GM19238 (cell line): ENCODE measurements at regions not wholly inside any gene's neighbourhood (a gene's known extent, or its start where the extent isn't known, plus 50 kb on each side); places are given as distances from the start of the nearest gene placed in this dataset.
"Not testable (repeated sequence)": the region's sequence is repeated elsewhere in the genome, so short reads cannot be mapped to it uniquely, and the experiment has no call there.

ENCODE experiments used
- DNase-seq: peaks from one replicate; pipeline ENCODE4 v3.0.0; 2011; ENCODE audit warnings: low spot score; ENCODE audit not compliant: insufficient read length

DNA sequence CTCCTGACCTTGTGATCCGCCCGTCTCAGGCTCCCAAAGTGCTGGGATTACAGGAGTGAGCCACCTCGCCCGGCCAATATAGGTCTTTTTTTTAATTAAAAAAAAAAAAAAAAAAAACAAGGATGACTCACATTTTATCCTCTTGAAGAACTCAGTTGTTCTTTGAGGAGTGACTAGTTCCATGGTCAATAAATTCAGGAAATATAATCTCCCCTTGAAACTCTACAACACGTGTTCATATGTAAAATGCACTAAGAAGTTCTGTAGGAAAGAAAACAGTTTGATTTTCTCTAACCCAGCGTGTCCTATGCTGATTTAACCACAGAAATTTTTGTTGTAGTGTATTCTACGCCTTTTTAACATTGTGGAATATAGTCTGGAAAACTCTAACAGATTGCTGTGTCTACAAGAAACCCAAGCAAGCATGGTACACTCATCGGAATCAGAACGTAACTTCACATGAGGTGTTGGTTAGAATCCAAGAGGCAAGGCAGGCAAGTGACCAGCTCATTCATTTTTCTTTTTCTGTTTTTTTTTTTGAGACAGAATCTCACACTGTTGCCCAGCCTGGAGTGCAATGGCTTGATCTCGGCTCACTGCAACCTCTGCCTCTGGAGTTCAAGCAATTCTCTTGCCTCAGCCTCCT, 79.0 kb upstream of the ZNF217 start:
- DNase-seq = no peak

DNA sequence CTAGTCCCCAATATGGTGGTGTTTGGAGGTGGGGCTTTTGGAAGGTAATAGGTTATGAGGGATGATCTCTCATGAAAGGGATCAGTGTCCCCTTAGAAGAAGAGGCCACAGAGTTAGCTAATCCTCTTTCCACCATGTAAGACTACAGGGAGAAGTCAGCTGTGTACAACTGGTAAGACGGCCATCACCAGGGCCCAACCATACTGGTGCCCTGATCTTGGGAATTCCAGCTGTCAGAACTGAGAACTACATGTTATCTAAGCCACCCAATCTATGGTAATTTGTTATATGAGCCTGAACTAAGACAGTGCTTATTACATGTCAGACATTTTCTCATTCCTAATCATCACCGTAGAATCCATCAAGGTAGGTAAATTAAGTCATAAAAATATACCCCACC, 77.7 kb upstream of the ZNF217 start:
- no peak for DNase-seq

DNA sequence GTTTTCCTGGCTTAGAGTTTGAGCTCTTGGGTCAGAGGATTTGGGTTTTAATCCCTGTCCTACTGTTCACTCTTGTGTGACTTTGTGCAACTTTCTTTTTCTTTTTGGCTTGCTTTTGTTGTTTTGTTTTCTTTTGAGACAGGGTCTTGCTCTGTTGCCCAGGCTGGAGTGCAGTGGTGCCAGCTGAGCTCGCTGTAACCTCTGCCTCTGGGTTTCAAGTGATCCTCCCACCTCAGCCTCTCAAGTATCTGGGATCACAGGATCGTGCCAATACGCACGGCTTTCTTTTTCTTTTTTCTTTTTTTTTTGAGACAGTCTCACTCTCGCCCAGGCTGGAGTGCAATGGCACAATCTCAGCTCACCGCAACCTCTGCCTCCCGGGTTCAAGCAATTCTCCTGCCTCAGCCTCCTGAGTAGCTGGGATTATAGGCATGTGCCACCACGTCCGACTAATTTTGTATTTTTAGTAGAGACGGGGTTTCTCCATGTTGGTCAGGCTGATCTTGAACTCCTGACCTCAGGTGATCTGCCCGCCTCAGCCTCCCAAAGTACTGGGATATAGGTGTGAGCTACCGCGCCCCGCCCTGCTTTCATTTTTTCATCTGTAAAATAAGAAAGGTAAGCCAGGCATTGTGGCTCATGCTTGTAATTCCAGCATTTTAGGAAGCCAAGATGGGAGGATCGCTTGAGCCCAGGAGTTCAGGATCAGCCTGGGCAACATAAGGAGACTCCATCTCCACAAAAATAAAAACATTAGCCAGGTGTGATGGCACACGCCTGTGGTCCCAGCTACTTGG, 76.1 kb upstream of the ZNF217 start:
- DNase-seq = not testable (repeated sequence)

DNA sequence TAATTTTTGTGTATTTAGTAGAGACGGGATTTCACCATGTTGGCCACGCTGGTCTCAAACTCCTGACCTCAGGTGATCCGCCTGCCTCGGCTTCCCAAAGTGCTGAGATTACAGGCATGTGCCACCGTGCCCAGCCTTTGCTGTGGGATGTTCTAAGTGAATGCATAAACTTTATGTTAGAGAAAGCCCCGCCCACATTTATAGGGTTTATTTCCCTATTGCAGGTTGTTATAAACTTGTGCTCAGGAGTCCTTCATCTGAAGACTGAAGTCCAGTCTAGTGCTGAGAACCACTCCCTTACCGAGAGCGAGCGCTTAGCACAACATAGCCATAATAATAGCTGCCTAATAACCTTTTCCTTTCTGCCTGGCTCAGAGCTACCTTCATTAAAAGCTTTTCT, 75.4 kb upstream of the ZNF217 start:
- no peak for DNase-seq

DNA sequence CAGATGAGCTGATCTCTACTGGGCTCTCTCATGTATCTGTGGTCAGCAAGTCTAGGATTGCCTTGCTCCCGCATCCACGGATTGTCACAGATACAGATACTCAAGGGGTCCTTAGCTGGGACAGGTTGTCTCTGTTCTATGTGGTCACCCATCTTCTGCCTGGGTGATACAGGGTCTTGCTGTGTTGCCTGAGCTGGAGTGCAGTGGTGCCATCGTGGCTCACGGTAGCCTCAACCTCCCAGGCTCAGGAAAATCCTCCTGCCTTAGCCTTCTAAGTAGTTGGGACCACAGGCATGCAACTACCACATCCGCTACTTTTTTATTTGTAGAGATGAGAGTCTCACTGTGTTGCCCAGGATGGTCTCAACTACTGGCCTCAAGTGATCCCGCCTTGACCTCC, 72.5 kb upstream of the ZNF217 start:
- DNase-seq = no peak

DNA sequence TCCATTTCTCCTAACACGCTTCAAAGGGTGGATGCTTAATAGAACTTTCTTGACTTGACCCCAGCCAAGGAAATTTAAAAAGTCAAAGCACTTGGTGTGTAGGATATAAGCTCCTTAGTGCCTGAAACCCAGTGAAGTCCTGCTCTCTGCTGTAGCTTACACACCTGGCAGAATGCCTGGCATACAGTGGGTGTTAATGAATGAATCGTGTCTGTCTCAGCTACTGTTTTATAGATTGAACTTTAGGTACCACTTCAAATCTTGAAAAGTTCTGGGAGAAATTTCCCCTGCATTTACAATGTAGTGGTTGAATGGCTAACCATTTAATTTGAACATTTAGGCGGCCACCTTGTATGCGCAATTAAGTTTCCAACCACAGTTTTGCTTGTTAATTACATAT, 70.5 kb upstream of the ZNF217 start:
- DNase-seq = no peak

DNA sequence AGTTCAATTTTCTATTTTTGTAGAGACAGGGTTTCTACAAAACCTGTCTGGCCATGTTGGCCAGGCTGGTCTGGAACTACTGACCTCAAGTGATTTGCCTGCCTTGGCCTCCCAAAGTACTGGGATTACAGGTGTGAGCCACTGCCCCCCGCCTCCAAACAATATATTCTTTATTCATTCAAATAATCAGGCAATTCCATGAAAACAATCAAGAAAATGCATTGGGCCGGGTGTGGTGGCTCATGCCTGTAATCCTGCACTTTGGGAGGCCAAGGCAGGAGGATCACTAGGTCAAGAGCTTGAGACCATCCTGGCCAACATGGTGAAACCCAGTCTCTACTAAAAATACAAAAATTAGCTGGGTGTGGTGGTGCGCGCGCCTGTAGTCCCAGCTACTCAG, 69.9 kb upstream of the ZNF217 start:
- DNase-seq = not testable (repeated sequence)

DNA sequence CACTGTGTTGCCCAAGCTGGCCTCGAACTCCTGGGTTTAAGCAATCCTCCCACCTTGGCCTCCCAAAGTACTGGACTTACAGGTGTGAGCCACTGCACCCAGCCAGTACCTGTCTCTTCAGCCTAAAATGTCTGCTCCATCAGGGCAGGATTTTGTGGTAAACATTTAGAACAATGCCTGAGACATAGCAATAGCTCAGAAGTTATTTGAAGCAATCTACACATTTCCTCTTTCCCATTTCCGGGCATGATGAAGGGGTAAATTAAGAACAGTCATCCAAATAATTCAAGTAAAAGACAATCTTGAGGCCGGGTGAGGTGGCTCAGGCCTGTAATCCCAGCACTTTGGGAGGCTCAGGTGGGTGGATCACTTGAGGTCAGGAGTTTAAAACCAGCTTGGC, 69.0 kb upstream of the ZNF217 start:
- DNase-seq = no peak

DNA sequence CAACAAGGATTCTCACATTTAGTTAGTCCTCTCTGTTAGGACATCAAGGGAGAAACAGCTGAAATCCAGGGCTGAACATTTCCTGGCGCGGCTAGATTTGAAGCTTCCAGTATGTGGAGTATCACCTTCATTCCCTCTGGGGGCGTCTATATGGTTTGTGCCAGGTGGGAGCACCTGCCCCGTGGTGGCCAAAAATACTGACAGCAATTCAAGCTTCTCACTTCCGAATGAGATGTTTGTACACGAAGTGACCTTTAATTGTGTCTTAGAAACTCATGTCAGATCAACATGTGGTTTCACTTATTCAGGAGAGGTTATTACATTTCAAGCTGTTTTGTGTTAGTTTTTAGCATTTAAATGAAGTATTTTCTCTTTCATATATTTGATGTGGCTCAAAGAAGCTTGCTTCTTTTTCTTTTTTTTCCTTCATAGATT, 67.3 kb upstream of the ZNF217 start:
- DNase-seq = no peak

DNA sequence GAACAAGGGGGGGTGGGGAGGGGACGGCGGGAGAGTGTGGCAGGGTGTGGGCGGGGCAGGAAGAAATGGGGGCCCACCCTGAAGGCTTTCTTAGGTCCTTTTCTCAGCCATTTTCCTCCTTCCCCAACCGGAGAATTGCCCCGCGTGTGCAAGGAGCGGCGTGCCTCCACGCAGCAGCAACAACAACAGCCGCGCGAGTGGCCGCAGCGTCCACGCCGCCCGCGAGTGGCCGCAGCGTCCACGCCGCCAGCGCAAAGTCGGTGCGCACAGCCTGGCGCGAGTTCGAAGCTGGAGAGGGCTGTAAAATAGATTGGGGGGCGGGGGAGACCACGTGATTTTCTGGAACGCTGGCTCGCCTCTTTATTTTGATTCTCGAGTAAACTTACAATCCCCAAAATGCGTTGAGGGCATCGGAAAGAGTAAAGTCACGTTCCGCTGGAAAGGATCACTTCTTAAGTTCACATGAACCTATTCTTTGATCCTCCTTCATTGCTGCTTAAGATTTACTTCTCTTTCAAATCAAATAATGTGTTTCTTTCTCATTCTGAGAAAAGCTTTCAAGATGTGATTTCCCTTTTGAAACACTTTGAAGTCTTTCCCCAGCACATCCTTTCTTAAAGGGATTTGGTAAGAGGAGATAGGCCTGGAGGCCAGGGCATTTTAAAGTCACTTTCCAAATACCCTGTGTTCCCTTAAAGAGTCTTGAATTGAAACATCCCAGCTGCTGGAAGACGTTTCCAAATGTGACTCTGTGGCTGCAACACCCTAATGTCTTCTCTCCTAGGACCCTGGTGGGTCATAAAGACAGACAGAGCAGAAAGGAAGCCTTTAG, 66.7 kb upstream of the ZNF217 start:
- no peak for DNase-seq

DNA sequence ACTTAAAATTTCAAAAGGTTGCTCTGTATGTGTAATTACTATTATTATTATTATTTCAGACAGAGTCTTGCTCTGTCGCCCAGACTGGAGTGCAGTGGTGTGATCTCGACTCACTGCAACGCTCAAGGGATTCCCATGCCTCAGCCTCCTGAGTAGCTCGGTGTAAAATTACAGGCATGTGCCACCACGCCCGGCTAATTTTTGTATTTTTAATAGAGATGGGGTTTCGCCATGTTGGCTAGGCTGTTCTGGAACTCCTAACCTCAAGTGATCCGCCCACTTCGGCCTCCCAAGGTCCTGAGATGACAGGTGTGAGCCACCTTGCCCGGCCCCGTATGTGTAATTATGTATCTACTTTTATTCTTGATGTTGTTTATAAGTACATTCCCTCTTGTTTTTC, 65.3 kb upstream of the ZNF217 start:
- no peak for DNase-seq

DNA sequence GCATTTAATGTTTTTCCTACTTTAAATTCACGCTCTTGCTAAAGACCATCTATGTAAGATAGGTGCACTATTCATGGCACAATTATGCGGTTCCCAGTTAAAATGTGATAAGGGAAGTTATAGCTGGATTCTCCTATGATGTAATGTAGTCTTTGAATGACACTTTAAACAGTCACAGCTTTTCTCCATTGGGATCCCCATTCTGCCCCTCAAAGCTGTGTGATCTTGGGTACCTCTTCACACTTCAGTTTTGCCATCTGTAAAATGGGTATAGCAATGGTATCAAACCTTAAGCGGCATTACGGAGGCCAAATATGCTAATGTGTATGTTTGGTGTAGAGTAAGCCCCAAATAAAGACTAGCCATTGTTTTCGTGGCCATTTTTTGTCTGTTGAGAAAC, 64.7 kb upstream of the ZNF217 start:
- no peak for DNase-seq

DNA sequence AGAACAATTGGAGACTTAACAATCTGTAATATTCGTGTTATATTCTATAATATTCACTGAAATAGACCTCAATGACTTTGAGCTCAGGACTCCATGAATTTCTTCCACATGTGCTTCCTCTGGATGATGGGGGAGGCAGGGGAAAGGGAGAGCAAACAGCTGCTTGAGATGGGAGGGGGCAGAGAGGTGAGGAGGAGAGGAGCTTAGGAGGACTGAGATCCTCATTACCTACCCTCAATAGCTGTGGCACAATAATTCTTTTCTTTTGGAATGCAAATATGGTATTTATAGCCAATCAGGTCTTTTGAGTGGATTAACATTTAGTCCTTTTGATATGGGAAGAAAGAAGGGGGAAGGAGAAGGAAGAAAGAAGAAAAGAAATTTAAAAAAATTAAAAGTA, 64.1 kb upstream of the ZNF217 start:
- DNase-seq = no peak

DNA sequence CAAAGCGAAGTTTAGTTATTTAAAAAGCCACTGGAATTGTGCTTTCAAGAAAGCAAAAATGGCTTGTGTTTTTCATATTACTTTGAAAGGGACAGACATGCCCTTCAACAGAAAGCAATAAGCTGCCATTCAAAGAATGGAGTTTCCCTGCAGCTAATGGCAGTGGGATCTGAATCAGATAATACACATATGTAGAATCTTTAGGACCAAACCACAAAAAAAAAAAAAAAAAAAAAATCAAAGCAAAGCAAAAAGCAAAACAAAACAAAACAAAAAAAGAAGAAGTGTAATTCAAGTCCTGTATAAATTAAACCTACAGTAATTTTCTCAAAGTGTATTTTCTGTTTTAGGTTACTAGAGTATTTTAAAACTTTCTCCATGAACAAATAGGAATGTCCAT, 63.6 kb upstream of the ZNF217 start:
- no peak for DNase-seq

DNA sequence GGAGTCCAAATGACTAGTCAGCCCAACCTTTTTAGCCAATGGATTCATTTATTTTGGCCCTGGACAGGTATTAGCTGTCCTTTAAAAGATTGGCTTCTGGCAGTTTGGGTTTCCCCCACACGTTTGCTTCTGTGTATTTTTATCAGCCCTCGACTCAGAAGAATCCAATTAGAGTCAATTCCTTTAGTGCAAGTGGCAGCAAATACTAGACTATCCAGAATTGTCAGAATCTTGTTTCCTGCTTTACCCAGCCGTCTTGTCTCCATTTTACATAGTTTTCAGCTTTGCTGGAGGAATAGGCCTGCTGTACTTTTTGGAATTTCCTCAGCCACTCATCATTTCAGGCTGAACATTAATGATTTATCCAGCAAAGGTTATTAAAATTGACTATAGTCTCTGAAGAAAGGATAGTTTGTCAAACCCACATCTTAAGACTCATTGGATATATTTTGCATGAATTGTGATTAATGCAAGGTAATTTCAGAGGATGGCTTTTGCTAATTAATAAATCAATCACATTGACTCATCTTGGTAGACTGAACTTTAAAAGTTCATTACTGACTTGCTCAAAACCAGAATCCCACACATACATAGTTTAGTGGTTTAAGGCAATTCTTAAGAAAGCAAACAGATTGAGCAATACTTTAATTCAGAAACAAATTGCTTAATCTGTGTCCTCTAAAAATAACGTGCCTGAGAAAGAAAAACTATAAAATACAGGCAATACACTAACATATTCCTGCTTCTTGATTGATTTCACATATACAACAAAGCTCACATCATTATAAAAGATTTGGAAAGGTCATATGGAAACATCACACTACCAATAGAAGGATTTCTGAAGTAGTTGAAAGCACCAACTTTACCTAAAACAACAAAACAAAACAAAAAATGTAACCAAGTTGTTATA, 62.9 kb upstream of the ZNF217 start:
- no peak for DNase-seq

DNA sequence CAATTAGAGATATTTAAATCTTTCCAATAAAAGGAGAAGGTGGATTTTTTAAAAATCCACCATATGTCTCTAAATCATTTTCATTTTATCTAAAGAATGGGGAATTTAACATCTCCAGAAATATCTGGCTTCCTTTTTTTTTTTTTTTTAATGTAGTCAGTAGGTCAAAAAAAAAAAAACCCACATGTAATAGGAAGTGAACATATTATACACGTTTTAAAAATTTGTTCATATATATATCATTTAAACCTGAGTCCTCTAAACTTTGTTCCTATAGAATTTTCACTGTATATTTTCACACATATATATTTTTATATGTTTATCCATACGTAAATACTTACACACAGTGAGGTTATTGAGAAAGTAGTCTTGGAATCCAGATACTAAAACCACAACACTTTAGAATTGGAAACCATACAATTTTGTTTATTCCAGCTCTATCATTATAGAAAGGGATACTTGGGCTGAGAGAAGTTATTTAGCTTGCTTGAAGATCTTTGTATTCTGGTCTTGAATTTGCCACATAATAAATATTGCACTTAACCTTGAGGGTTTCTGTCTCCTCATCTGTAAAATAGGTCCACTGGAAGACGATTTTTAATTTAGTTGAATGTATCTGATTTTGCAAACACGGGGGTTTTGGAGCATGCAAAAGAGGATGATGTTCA, 62.1 kb upstream of the ZNF217 start:
- no peak for DNase-seq

DNA sequence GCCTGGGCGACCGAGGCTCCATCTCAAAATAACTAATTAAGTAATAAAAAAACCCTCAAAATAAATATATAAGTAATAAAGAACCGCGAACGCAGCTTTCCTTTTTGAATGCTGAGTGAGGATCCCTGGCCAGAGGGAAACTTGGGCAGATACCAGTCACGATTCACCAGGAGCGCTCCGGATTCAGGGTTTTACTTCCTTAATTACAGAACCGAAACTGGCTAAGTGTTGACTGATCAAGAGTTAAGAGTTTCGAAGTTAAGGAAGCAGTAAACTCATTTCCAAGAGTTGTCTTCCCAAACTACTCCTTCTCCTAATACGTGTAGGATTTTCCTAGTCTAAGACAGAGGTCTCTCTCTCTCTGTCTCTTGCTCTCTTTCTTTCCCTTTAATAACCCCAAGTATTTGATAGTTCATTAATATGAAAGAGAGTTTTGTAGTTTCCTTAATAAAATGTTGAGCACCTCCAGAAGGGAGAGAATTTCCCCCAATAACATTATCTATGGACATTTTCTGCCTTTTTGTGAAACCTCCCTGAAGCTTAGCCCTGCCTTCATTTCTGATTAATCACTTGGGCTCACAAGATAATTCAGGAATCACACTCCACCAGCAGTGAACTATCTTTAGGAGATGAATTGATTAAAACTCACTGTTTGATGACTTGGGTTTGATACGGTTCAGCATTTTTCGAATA, 61.4 kb upstream of the ZNF217 start:
- no peak for DNase-seq

DNA sequence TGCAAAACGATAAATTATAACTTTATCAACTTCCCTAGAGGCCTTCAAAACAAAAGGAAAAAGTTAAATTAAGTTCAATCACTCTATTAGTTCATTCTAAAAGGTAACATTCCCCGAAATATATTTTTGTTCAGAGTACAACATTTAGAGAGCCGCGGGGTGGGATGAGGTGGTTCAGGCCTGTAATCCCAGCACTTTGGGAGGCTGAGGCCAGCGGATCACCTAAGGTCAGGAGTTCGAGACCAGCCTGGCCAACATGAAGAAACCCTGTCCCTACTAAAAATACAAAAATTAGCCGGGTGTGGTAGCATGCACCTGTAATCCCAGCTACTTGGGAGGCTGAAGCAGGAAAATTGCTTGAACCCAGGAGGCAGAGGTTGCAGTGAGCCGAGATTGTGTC, 60.9 kb upstream of the ZNF217 start:
- DNase-seq = not testable (repeated sequence)

DNA sequence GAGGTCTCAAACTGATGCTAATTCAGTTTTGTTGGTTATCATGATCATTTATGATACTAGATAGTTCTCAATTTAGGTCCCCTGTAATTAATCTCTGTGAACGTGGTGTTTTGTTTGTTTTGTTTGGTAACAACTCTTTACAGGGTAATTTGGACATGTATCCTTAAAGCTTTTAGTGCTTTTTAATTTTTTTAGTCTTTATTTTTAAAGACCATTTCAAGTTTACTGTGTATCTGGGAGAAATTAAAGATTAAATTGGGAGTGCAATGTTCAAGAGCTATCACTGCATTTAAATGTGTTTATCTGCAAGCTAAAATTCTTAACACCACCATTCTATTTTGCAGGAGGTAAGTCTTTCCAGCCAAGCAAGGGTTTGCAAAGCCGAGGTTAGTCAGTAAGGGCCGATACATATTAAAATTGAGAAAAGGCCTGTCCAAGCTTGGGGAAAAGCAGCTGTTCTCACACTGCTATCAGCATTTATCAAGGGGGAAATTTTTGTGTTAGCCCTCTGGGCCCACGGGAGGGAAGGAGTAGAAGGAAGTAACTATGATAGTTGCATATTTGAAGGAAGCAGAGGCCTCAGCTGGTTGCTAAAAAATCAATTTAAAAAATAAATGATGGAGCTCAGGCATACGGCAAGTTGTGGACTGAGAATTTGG, 59.3 kb upstream of the ZNF217 start:
- no peak for DNase-seq
